ENCODE measurements at regions not wholly inside any gene's neighbourhood (a gene's known extent, or its start where the extent isn't known, plus 50 kb on each side); places are given as distances from the start of the nearest gene placed in this dataset.
"Not testable (repeated sequence)": the region's sequence is repeated elsewhere in the genome, so short reads cannot be mapped to it uniquely, and the experiment has no call there.

GRCh38 chr13:79642596-79642995 is 161.6 kb downstream of the NDFIP2 start:
- DNase-seq, result no peak

GRCh38 chr13:79637133-79637763 is 156.3 kb downstream of the NDFIP2 start:
- DNase-seq, result no peak

- no peak for DNase-seq
These were observed 150.2 kb downstream of the NDFIP2 start for GRCh38 chr13:79631051-79631659.

GRCh38 chr13:79628463-79628862 is 147.5 kb downstream of the NDFIP2 start:
- DNase-seq, result no peak

- no peak for DNase-seq
These were observed 146.0 kb downstream of the NDFIP2 start for GRCh38 chr13:79626924-79627323.

GRCh38 chr13:79625517-79625916 is 144.6 kb downstream of the NDFIP2 start:
- DNase-seq, result no peak

GRCh38 chr13:79621902-79622301 is 140.9 kb downstream of the NDFIP2 start:
- DNase-seq, result no peak

GRCh38 chr13:79621449-79621848 is 140.5 kb downstream of the NDFIP2 start:
- DNase-seq, result no peak

GRCh38 chr13:79614250-79614918 is 133.4 kb downstream of the NDFIP2 start:
- DNase-seq, result no peak

- no peak for DNase-seq
These were observed 131.6 kb downstream of the NDFIP2 start for GRCh38 chr13:79612604-79613003.

GRCh38 chr13:79607895-79608294 is 126.9 kb downstream of the NDFIP2 start:
- DNase-seq, result not testable (repeated sequence)

Data from hematopoietic multipotent progenitor cell treated with erythropoietin and hydrocortisone succinate and interleukin-3 and kit ligand, for 6 days (in vitro differentiated cells).